ENCODE measurements at regions not wholly inside any gene's neighbourhood (a gene's known extent, or its start where the extent isn't known, plus 50 kb on each side); places are given as distances from the start of the nearest gene placed in this dataset.
"Not testable (repeated sequence)": the region's sequence is repeated elsewhere in the genome, so short reads cannot be mapped to it uniquely, and the experiment has no call there.

DNA sequence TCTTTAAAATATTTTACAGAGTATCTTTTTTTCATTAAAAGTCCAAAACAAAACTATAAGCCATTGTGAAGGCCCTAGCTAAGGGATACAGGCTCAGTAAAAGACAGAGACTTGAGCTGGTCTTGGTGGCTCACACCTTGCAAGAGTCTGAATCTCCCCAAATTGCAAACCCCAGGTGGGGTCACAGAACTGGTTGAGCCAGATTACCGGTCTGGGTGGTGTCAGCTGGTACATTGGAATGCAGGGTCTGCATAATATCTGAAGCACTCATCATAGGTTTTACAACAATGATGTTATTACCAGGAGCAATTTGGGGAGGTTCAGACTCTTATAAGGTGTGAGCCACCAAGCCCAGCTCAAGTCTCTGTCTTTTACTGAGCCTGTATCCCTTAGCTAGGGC is 201.2 kb upstream of the ARPP21 start:
- no peak for DNase-seq

DNA sequence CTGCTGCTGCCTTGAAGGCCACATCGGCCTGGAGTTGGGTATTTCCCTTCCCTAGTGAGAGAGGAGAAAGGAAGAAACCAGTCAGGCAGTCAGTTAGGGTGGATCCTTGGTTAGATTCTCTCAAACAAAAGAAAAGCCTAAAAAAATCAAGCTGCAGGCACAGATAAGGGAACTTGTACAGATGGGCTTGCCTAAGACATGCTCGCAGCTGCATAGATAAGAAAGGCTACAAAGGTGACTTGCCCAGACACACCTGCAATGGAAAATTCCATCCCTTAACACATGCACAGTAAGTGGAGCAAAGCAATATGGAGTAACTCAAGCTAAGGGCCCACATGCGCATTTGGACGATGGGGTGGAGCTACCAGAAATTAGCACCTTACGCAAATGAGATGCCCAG is 199.7 kb upstream of the ARPP21 start:
- DNase-seq: no peak

DNA sequence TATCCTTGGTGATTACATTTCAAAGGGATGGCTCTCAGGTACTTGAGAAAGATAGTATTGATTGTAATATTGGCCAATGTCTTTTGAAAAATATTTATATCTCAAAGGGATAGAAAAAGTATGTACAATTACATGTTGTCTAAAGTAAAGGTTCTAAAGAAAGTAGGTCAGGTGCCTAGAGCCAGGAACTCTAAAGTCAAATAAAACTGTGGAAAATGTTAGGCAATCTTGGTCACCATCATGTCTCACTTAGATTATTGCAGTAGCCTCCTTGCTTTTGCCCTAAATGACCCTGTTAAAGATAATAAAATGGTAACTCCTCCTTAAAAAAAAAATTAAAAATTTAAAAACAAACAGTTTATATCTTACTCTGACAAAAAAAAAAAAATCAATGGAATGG is 198.5 kb upstream of the ARPP21 start:
- DNase-seq: no peak

DNA sequence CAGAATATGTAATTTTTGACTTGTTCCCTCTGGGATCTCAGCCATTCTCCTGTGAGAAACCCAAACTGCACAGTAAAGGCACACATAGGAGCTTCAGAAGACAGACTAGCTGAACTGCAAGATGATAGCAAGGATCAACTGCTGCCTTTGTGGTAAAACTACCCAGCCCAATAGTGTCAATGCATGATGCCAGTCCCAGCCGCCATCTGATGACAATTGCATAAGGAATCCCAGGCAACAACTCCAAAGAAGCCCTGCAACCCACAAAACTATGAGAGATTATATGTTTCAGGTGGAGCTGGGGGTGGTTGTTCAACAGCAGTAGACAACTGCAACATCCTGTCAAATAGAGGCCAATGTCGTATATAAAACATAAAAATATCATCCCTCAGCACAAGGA is 192.4 kb upstream of the ARPP21 start:
- no peak for DNase-seq

DNA sequence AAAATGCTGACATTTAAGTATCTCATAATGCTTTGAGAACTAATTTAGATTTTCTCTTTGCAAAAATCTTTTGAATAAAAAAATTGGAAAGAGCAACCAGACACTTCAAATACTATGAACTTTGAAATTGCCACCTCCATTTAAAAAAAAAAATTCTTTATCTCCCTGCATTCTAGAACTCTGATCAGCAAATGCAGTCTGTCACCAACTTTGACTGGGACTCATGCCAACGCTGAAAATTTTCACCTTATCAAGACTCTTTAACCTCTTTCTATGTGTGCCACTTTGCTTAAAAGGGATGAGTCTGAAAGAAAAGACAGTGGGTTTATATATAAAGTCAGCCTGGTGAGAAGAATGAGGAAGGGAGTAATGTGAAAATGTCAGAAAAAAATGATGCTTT is 191.2 kb upstream of the ARPP21 start:
- no peak for DNase-seq

DNA sequence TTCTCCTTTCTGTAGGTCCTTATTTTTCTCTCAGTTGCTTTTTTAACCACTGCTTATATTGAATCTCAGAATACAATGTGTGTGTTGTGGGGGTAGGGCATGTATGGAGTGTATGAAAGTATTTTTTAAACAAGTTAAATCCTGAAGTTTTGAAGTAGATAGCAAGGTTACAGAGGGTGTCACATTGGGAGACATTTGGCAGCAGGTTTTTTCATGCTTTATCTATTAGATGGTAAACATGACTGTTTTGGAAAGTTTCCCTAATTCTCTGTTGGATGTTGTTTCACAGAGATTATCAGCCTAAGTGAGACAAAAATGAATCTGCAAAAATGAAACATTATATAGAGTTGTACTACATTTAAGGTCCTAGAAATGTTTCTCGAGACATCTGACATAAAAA is 190.6 kb upstream of the ARPP21 start:
- no peak for DNase-seq

DNA sequence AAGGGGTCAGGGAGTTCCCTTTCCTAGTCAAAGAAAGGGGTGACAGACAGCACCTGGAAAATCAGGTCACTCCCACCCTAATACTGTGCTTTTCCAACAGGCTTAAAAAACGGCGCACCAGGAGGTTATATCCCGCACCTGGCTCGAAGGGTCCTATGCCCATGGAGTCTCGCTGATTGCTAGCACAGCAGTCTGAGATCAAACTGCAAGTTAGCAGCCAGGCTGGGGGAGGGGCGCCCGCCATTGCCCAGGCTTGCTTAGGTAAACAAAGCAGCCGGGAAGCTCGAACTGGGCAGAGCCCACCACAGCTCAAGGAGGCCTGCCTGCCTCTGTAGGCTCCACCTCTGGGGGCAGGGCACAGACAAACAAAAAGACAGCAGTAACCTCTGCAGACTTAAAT is 184.5 kb upstream of the ARPP21 start:
- DNase-seq: not testable (repeated sequence)

DNA sequence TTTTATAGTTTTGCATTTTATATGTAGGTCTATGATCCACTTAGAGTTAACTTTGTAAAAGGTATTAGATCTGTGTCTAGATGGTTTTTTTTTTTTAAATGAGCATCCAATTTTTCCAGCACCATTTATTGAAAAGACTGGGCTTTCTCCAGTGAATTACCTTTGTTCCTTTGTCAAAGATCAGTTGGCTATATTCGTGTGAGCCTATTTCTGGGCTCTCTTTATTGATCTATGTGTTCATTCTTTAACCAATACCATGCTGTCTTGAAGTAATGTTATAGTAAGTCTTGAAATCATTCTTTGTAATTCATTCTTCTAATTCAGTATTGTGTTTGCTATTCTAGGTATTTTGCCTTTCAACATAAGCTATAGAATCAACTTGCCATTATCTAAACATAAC is 165.4 kb upstream of the ARPP21 start:
- DNase-seq: no peak

DNA sequence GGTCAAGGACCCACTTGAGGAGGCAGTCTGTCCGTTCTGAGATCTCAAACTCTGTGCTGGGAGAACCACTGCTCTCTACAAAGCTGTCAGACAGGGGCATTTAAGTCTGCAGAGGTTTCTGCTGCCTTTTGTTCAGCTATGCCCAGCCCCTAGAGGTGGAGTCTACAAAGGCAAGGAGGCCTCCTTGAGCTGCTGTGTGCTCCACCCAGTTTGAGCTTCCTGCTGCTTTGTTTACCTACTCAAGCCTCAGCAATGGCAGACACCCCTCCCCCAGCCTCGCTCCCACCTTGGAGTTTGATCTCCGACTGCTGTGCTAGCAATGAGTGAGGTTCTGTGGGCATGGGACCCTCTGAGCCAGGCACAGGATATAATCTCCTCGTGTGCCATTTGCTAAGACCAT is 156.8 kb upstream of the ARPP21 start:
- not testable (repeated sequence) for DNase-seq

DNA sequence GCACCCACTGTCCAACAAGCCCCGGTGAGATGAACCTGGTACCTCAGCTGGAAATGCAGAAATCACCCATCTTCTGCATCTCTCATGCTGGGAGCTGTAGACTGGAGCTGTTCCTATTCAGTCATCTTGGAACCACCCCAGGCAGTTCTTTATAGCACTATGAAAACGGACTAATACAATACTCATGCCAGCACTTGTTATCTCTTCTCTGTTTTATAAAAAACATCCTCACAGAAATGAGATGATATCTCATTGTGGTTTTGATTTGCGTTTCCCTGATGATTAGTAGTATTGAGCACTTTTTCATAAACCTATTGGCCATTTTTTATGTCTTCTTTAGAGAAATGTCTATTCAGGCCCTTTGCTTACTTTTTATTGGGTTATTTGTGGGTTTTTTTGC is 156.2 kb upstream of the ARPP21 start:
- DNase-seq: no peak

DNA sequence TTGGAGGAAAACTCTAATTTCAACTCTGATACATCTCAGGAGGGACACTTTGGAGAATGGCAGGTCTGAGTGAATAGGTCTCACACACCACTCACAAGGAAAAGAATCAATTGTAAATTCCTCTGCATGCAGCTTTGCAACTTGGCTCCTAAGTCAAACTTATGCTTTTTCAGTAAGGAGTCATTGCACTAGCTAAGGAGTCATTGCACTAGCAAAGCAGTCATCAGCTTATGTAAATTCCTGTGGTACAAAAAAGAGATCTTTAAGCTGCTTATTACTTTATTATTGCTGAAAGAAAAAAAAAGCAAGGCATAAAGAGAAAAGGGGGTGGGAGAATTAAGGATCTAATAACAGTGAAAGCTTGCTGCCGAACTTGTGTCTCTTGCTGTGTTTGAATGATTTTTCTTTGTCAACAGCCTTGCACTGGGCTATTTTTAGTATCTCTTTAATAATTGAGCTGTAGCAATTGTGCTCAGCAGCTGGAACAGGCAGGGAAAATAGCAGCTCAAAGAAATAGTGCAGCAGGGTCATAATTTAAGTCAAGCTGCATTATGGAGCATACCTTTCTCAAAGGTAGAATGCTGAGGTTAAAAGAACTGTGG is 154.3 kb upstream of the ARPP21 start:
- DNase-seq: no peak

DNA sequence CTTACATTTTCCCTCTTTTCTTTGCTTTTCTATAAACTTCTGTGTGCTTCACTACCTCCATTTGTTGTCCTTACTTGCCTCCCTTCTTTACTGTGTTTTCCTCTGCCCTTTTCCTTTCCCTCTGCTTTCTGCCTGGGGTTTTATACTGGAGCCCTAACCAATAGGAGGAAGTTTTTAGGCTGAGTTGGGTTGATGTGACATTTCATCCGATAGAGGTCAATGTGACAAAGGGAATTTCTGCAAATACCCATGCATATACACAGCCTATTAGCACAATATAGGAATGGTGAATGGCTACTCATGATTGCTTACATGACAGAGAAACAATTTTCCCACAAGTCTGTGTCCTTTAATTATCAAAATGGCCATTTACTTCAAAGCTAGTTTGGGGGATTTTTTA is 153.0 kb upstream of the ARPP21 start:
- no peak for DNase-seq

DNA sequence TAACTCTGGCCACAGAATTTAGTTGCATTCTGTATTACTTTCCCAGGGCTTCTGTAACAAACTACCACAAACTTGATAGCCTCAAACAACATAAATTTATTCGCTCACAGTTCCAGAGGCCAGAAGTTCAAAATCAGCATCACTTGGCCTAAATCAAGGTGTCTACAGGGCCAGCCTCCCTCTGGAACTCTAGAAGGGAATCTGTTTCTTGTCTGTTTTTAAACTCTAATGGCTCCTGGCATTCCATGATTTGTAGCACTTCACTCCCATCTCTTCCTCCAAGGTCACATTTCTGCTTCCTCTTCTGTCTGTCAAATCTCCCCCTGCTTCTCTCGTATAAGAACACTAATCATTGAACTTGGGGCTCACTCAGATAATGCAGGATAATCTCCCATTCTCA is 151.9 kb upstream of the ARPP21 start:
- DNase-seq: no peak

DNA sequence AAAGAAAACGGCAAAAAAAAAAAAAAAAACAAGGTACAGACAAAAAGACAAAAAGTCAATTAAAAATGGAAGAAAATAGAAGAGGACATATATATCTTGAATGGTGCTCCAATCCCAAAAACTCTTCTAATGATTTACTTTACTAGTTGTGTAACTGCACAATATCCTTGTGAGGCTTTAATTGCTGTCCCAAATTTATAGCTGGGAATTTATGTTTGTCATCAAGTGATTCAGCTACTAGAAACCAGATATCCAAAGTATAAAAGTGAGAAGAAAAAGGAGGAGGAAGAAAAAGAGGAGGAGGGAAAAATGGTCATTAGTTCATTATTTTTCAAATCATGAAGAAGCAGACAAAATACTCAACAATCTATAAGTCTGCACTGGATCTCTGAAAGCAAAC is 150.8 kb upstream of the ARPP21 start:
- no peak for DNase-seq

DNA sequence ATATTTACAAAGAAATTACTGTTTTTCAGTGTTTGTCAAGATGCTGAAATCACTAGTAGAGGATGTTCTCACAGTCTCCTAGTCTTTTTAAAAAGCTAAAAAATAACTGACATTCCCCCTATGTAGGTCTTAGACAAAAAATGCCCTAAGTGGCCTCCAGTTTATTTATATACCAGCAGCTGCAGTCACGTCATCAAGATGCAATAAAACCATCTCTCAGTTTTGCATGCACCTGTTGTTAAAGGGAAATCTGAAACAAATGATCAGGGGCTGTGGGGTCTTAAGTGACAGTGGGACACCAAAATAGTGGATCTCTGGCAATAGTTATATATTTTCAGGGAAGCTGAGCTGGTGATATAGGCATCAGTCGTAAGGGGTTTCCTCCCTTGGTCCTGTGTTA is 146.5 kb upstream of the ARPP21 start:
- DNase-seq: no peak

DNA sequence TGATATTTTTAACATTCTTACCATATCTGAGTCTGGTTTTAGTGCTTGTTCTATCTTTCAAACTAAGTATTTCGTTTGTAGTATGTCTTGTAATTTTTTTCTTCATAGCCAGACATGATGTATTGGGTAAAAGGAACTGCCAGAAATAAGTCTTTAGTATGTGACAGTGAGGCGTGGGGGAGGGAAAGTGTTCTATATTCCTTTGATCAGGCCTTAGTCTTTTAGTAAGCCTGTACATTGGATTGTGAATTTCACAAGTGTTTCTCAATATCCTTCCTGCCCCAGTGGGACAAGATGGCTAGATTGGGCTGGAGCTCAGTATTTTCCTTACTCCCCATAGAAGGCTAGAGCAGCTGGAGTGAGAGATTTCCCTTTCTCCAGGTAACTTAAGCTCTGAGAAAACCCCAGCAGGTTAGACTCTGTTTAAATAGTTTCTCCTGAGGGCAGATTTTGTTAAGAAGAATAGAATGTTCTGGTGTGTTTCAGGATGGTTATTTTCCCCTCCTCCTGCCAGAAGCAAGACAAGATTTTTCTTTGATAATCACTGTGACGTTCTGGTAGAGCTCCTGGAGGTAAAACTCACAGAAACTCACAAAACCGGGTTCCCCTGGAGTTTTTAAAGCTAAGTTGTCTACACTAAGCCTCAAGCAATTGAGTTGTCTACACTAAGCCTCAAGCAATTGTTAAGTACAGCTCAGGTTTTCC is 140.7 kb upstream of the ARPP21 start:
- no peak for DNase-seq

DNA sequence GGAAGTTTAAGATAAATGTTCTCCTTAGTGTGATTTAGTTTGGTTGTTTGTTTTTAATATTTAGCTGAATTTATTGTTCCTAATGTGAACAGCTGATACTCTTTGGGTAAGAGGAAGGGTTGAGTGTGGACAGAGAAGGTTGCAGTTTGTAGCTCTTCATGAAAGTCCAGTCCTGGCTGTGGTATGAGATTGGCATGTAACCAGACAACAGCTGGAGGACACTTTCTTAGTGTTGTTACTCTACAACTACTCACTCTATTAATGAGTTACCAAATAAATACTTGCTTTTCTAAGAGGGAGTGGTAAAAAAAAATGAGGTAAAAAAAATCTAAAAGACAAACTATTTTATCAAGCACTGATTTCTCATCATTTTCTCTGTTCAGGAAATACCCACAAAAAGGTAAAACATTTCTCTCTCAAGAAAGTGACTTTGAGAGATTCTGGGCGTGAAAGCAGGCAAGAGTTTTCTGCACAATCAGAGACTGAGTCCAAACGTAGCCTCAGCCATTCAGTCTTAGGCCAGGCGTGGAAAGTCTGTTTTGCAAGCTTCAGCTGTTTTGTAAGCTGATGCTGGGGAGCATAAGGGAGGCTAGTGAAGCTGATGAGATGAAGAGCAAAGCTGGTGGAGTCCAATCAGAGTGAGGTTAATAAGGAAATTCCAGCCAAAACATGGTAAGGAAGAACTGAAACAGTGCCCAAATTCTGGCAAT is 138.5 kb upstream of the ARPP21 start:
- DNase-seq: no peak

DNA sequence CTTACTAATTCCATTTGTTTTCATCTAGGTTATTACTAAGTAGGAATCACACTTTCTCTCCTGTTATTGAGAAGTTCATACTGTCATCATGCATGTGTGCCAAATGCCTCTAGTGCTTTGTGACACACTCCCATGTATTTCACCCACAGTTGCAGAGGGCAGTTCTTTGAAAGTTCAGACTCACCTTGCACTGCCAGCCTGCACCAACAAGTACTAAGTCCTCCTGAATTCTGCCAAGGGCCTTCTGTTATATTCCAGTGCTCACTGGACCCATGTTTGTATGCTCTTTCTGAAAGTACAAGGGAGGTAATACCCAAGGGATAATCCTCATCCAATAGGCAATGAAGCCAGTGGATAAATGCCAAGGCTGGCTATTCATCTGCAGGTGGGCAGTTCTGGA is 136.6 kb upstream of the ARPP21 start:
- DNase-seq: no peak

DNA sequence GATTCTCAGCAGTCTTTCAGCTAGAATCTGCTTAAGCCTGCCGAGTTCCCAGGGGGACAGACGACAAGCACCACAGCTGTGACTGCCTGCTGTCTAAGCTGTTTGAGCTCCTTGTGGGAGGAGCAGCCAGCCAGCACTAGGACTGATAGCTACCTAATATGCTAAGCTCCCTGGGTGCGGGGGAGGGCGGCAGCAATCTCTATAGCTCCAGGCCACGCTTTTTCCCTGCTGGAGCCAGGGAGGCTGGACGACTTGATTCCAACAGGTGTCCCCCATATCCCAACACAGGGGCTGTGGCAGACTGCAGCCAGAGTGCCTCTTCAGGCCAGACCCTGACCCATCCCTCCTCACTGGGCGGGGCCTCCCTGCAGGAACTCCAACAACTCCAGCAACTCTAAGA is 134.1 kb upstream of the ARPP21 start:
- DNase-seq: no peak

DNA sequence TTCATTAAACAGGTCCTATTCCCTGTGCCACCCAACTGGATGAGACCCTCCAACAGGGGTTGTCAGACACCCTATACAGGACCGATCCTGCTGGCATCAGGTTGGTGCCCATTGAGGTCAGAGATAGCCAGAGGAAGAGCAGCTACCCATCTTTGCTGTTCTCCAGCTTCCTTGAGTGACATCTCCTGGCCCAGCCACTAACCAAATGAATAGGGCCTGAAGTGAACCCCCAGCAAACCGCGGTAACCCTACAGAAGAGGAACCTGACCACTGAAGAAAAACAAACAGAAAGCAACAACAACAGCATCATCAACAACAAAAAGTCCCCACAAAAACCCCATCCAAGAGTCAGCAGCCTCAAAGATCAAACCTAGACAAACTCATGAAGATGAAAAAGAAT is 133.6 kb upstream of the ARPP21 start:
- no peak for DNase-seq

DNA sequence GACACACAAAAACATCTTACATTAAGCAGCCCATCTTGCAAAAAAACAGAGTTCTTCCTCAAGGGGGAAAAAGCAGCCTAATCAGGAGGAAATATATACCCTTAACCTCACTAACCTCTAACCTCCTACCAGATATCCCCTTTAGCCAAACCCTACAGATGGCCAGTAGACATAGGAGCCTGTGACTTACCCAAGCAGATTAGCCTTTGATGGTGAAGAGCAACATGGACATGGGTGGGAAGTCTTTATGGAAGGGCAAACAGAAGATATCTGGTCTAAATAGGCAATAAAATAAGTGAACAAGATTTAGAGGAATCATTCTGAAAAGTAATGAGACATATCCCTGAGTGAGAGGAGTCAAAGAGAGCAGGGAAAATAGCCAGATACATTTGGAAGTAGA is 119.4 kb upstream of the ARPP21 start:
- DNase-seq: no peak

DNA sequence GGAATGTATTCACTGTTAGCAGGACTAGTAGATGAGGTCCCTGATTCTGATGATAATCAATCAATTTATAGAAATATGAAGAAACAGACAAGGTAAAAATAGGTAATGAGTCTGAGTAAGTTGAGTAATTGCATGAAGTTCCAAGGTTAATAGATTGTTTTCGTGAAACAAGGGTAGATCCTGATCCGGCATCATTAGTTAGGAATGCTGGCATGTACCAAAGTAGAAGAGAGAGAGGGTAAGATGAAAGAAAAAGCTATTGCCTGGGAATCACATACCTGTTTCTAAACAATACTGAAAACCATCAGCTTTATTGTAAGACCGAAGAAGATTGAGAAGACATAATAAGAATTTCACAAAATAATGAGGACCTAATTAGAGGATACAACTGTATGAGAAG is 118.1 kb upstream of the ARPP21 start:
- no peak for DNase-seq

DNA sequence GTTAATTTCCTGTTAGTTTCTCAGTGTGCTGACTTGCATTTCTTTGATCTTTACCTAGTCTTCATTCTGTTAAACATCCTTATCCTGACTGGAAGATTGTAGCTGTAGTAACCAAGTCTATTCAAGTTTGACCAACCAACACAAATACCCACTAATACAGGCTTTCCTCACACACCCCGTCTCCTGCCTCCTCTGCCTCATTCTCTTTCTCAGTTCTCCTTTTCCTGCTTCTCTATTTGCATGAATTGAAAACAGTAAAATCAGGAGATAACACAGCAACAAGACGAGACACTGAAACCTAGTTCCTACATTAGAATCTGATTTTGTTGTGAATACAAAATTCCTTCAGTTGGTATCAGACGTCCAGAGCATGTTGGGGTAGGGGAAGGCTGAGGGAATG is 116.9 kb upstream of the ARPP21 start:
- DNase-seq: no peak

DNA sequence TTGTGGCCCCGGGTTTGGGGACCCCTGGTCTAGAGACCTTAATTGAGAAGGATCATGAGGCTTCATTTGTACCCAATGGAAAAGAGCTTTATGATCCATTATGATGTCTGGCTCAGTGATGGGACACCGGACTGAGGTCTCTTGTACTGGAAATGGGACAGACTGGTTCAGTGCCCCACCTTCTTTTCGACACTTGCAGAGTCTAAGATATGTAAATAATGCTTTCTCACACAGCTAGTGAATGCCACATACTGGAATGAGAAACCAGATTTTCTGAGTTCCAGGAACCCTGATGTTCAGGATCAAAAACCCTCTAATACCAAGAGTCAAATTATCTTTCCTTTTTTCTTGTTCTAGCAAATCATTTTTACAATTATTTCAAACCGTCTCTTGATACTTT is 116.3 kb upstream of the ARPP21 start:
- no peak for DNase-seq

Measured in fibroblast of skin of back (primary cell).